ENCODE measurements at regions not wholly inside any gene's neighbourhood (a gene's known extent, or its start where the extent isn't known, plus 50 kb on each side); places are given as distances from the start of the nearest gene placed in this dataset.

- in situ Hi-C loops (cut with MboI) = no loop called here
- H3K4me1 ChIP-seq (ENCODE audit: control insufficient read depth, insufficient read depth, low read length) = no peaks in the 10 kb centered on the region
- no peak overlapping the region for H3K4me3 ChIP-seq
- no peaks in the 10 kb centered on the region for H3K9me3 ChIP-seq (replicated peaks; ENCODE audit: control insufficient read depth, insufficient read depth, low read length)
- no peak for FAIRE-seq
- ChIA-PET POLR2A (no interaction called here), RAD21 (ENCODE audit: unreplicated experiment) (no interaction called here), CTCF (no interaction called here), SMC1A (ENCODE audit: uncharacterized antibody, unreplicated experiment) (interaction anchor here (0.6 kb wide), 1 partner anchor 652 kb away, joined by 3 read pairs; no protein-coding TSS in a partner anchor)
- no peak overlapping the region for H3K27ac ChIP-seq (ENCODE audit: control insufficient read depth, insufficient read depth)
- H3K4me2 ChIP-seq (ENCODE audit: control insufficient read depth, insufficient read depth) = no peak overlapping the region
- no peak overlapping the region for H2AFZ ChIP-seq (ENCODE audit: control insufficient read depth, low read depth, low read length)
- no TSS peak for BruUV-seq (replicated peaks)
- no peak overlapping the region for H3K9ac ChIP-seq (ENCODE audit: control insufficient read depth, insufficient read depth, low read length)
- TF ChIP-seq SREBF1 (IDR thresholded peaks at IDR 0.05; ENCODE audit: low read length) (no peak), HCFC1 (IDR thresholded peaks at IDR 0.05; ENCODE audit: low read length) (no peak), WRNIP1 (IDR thresholded peaks at IDR 0.05; ENCODE audit: borderline replicate concordance, low read depth, low read length) (no peak)
- no peaks in the 10 kb centered on the region for H4K20me1 ChIP-seq (ENCODE audit: control insufficient read depth, insufficient read depth)
- 23% methylated on average over 8 of the region's 8 CpGs for WGBS (ENCODE audit: insufficient coverage, insufficient replicate concordance, low lambda C conversion rate, missing lambda C conversion rate)
- H3K79me2 ChIP-seq (ENCODE audit: control insufficient read depth, insufficient read depth, low read length) = no peaks in the 10 kb centered on the region
- no peak for DNase-seq (ENCODE audit: low read depth, low spot score)
- no peaks in the 10 kb centered on the region for H3K27me3 ChIP-seq (replicated peaks in 1 of 2; ENCODE audit: control insufficient read depth in 2 of 2, insufficient read depth in 2 of 2, low read length in 1 of 2)
- no peaks in the 10 kb centered on the region for H3K36me3 ChIP-seq (ENCODE audit: control insufficient read depth in 2 of 2, insufficient read depth in 2 of 2, low read length in 1 of 2)
- intact Hi-C loops (cut with micrococcal nuclease; ENCODE audit: unreplicated experiment) = no loop called here
- ATAC-seq = no peak
Observed at GRCh38 chr5:67490543-67491321, 294.1 kb upstream of the CD180 start.

- Histone ChIP-seq H3K27ac (ENCODE audit: control insufficient read depth, insufficient read depth) (no peak overlapping the region), H3K4me3 (no peak overlapping the region), H3K9ac (ENCODE audit: control insufficient read depth, insufficient read depth, low read length) (no peak overlapping the region), H3K79me2 (ENCODE audit: control insufficient read depth, insufficient read depth, low read length) (no peaks in the 10 kb centered on the region), H3K36me3 (ENCODE audit: control insufficient read depth in 2 of 2, insufficient read depth in 2 of 2, low read length in 1 of 2) (no peaks in the 10 kb centered on the region), H3K4me2 (ENCODE audit: control insufficient read depth, insufficient read depth) (no peak overlapping the region), H3K4me1 (ENCODE audit: control insufficient read depth, insufficient read depth, low read length) (no peaks in the 10 kb centered on the region), H2AFZ (ENCODE audit: control insufficient read depth, low read depth, low read length) (no peak overlapping the region), H4K20me1 (ENCODE audit: control insufficient read depth, insufficient read depth) (no peaks in the 10 kb centered on the region), H3K9me3 (replicated peaks; ENCODE audit: control insufficient read depth, insufficient read depth, low read length) (no peaks in the 10 kb centered on the region), H3K27me3 (replicated peaks in 1 of 2; ENCODE audit: control insufficient read depth in 2 of 2, insufficient read depth in 2 of 2, low read length in 1 of 2) (no peaks in the 10 kb centered on the region)
- DNase-seq (ENCODE audit: low read depth, low spot score) (no peak), FAIRE-seq (no peak), ATAC-seq (no peak)
- BruUV-seq (replicated peaks) = no TSS peak
- intact Hi-C loops (cut with micrococcal nuclease; ENCODE audit: unreplicated experiment) (no loop called here), in situ Hi-C loops (cut with MboI) (no loop called here)
- ChIA-PET CTCF (no interaction called here), RAD21 (ENCODE audit: unreplicated experiment) (no interaction called here), POLR2A (no interaction called here), SMC1A (ENCODE audit: uncharacterized antibody, unreplicated experiment) (no interaction called here)
- WGBS (ENCODE audit: insufficient coverage, insufficient replicate concordance, low lambda C conversion rate, missing lambda C conversion rate) = 34% methylated on average over 4 of the region's 4 CpGs
- TF ChIP-seq STAT1 (conservative IDR thresholded peaks at IDR 0.05) = no peak
- TF ChIP-seq GATAD2B (conservative IDR thresholded peaks at IDR 0.05; ENCODE audit: low read depth) = no peak
- no peak for TF ChIP-seq SPI1 (IDR thresholded peaks at IDR 0.05; ENCODE audit: borderline replicate concordance, insufficient read depth, low read depth, low read length)
- no peak for TF ChIP-seq SRF (IDR thresholded peaks at IDR 0.05; ENCODE audit: low read depth in 2 of 2, low read length in 2 of 2)
- no peak for TF ChIP-seq MXI1 (IDR thresholded peaks at IDR 0.05; ENCODE audit: low read depth, low read length)
- no peak for TF ChIP-seq ZNF217 (IDR thresholded peaks at IDR 0.05)
- no peak for TF ChIP-seq MEF2B (IDR thresholded peaks at IDR 0.05; ENCODE audit: partially characterized antibody, poor library complexity, severe bottlenecking)
- TF ChIP-seq KLF5 (IDR thresholded peaks at IDR 0.05; ENCODE audit: partially characterized antibody) = no peak
- no peak for TF ChIP-seq SREBF2 (IDR thresholded peaks at IDR 0.05; ENCODE audit: low read length)
- no peak for TF ChIP-seq CEBPZ (IDR thresholded peaks at IDR 0.05; ENCODE audit: low read depth, low read length)
- TF ChIP-seq BACH1 (IDR thresholded peaks at IDR 0.05; ENCODE audit: borderline replicate concordance) = no peak
- TF ChIP-seq TAF1 (IDR thresholded peaks at IDR 0.05; ENCODE audit: borderline replicate concordance, low read depth, low read length) = no peak
Observed at GRCh38 chr5:67488885-67489284, 292.3 kb upstream of the CD180 start.
